ENCODE measurements at regions not wholly inside any gene's neighbourhood (a gene's known extent, or its start where the extent isn't known, plus 50 kb on each side); places are given as distances from the start of the nearest gene placed in this dataset.

DNA sequence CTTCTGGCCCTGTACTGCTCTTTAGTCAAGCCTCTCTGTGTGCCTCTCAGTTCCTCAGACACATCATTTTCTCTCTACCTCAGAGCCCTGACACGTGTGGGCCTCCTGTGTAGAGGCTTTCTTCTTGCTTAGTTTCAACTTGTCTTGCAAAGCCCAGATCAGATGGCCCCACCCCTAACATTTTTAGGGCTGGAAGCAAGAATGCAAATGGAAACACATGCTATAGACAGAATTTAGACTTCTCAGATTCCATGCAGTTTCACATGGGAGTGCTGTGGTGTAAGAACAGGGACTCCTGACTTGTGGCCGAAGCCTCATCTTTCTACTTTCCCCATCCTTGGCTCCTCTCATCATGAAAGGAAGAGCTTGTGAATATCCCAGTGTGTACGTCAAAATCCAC lies 350.7 kb downstream of the DCHS2 start:
- no peaks in the 10 kb centered on the region for H3K36me3 ChIP-seq (ENCODE audit: insufficient read depth, low read length)
- no peaks in the 10 kb centered on the region for H3K9me3 Mint-ChIP-seq
- no peaks in the 10 kb centered on the region for H3K36me3 Mint-ChIP-seq
- H3K27me3 Mint-ChIP-seq = no peaks in the 10 kb centered on the region
- CTCF ChIA-PET (ENCODE audit: partially characterized antibody) = no interaction called here
- H3K9me3 ChIP-seq (ENCODE audit: control insufficient read depth in 1 of 2, low read length in 2 of 2) = no peaks in the 10 kb centered on the region
- intact Hi-C loops (cut with micrococcal nuclease) = no loop called here
- no peak overlapping the region for H3K4me3 Mint-ChIP-seq
- no peak for DNase-seq
- H3K27ac ChIP-seq (ENCODE audit: low read depth, low read length) = no peak overlapping the region
- H3K4me1 Mint-ChIP-seq = no peaks in the 10 kb centered on the region
- no peaks in the 10 kb centered on the region for H3K27me3 ChIP-seq (ENCODE audit: insufficient read depth, low read length)
- H3K4me1 ChIP-seq (ENCODE audit: insufficient read depth, low read length) = no peaks in the 10 kb centered on the region
- H3K4me3 ChIP-seq (ENCODE audit: low read length in 2 of 2) = no peak overlapping the region
- H3K27ac Mint-ChIP-seq = no peak overlapping the region
- POLR2A ChIA-PET (ENCODE audit: partially characterized antibody) = no interaction called here

DNA sequence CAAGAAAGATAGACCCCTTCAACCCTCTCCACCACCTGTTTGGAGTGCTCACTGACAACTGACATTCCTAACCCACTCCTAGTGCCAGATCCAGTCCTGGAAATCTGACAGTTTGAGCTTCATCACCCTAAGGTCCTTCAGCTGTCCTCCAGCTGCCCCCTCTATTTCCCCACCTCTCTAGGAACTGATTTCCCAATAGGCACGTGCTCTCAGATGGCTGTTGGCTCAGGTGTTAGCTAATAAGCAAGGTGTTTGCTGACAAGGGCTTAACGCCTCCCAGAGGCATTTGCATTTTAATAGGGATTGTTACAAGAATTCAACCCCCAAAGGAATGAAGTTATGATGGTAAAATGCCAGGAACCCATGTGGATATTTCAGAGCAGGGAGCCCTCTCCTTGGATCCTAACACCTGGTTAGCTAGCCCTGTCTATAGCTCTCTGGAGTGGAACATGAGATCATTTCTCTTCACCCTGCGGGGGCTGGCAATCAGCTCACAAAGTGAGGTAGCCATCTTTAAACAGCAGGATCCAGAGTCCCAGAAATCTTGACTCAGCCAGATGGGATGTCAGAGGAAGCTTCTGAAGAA lies 348.5 kb upstream of the SFRP2 start:
- H3K9me3 Mint-ChIP-seq = no peaks in the 10 kb centered on the region

DNA sequence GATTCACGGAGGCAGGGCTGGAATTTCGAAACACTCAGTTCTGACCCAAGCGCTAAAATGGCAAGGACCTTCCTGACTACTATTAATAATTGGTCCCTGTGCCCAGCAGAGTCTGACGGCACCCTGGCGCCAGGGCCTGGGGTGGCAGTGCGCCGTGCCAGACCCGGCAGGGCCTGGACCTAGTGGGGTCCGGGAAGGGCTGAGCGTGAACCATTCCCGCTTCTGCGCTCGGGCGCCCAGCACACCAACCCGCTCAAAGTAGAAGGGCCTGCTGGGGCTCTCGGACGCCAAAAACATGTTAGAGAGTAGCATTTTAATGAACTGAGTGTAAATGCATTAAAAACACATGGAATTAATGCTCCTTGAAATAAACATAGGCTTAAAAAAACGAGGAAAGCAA lies 346.7 kb upstream of the SFRP2 start:
- ChIA-PET POLR2A (ENCODE audit: partially characterized antibody) (no interaction called here), CTCF (ENCODE audit: partially characterized antibody) (no interaction called here)
- Mint-ChIP-seq H3K36me3 (no peaks in the 10 kb centered on the region), H3K27me3 (peaks cover 3 to 4% of the 10 kb centered on the region in 2 donors), H3K27ac (no peak overlapping the region), H3K4me1 (no peaks in the 10 kb centered on the region), H3K9me3 (peaks cover 0 to 2% (median 0%) of the 10 kb centered on the region in 8 donors), H3K4me3 (no peak overlapping the region)
- DNase-seq = no peak
- Histone ChIP-seq H3K27ac (ENCODE audit: low read depth, low read length) (no peak overlapping the region), H3K4me1 (ENCODE audit: insufficient read depth, low read length) (no peaks in the 10 kb centered on the region), H3K27me3 (ENCODE audit: insufficient read depth, low read length) (no peaks in the 10 kb centered on the region), H3K9me3 (ENCODE audit: control insufficient read depth in 1 of 2, low read length in 2 of 2) (no peaks in the 10 kb centered on the region), H3K36me3 (ENCODE audit: insufficient read depth, low read length) (no peaks in the 10 kb centered on the region), H3K4me3 (ENCODE audit: low read length in 2 of 2) (no peak overlapping the region)
- intact Hi-C loops (cut with micrococcal nuclease) = no loop called here

More for the DNA sequence above, 348.5 kb upstream of the SFRP2 start:
- H3K4me3 ChIP-seq (ENCODE audit: low read length in 2 of 2) = no peak overlapping the region
- H3K9me3 ChIP-seq (ENCODE audit: control insufficient read depth in 1 of 2, low read length in 2 of 2) = no peaks in the 10 kb centered on the region
- Mint-ChIP-seq H3K36me3 (no peaks in the 10 kb centered on the region), H3K4me1 (no peaks in the 10 kb centered on the region), H3K27ac (no peak overlapping the region), H3K4me3 (no peak overlapping the region), H3K27me3 (peaks cover 3 to 4% of the 10 kb centered on the region in 2 donors)
- no peak overlapping the region for H3K27ac ChIP-seq (ENCODE audit: low read depth, low read length)
- CTCF ChIA-PET (ENCODE audit: partially characterized antibody) = no interaction called here
- H3K36me3 ChIP-seq (ENCODE audit: insufficient read depth, low read length) = no peaks in the 10 kb centered on the region
- DNase-seq = no peak
- POLR2A ChIA-PET (ENCODE audit: partially characterized antibody) = no interaction called here
- H3K27me3 ChIP-seq (ENCODE audit: insufficient read depth, low read length) = no peaks in the 10 kb centered on the region
- H3K4me1 ChIP-seq (ENCODE audit: insufficient read depth, low read length) = no peaks in the 10 kb centered on the region
- intact Hi-C loops (cut with micrococcal nuclease) = no loop called here

DNA sequence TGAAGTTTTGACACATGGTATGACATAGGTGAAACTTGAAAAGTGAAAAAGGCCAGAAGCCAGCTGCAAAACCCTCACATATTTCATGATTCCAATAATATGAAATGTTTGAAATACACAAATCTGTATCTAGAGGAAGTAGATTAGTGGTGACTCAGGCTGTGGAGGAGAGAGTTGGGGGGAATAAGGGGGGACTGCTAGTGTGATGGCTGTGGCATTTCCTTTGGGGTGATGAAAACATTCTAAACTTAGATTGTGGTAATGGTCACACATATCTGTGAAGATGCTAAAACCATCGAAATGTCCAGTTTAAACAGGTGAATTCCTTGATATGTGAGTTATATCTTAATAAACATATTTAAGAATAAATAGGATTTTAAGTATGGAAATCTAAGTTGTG lies 343.5 kb upstream of the SFRP2 start:
- intact Hi-C loops (cut with micrococcal nuclease) = no loop called here
- CTCF ChIA-PET (ENCODE audit: partially characterized antibody) = no interaction called here
- peaks cover 0 to 4% (median 0%) of the 10 kb centered on the region in 8 donors for H3K9me3 Mint-ChIP-seq
- H3K4me1 Mint-ChIP-seq = no peaks in the 10 kb centered on the region
- Histone ChIP-seq H3K27me3 (ENCODE audit: insufficient read depth, low read length) (no peaks in the 10 kb centered on the region), H3K4me3 (ENCODE audit: low read length in 2 of 2) (no peak overlapping the region), H3K27ac (ENCODE audit: low read depth, low read length) (no peak overlapping the region), H3K4me1 (ENCODE audit: insufficient read depth, low read length) (no peaks in the 10 kb centered on the region), H3K36me3 (ENCODE audit: insufficient read depth, low read length) (no peaks in the 10 kb centered on the region), H3K9me3 (ENCODE audit: control insufficient read depth in 1 of 2, low read length in 2 of 2) (no peaks in the 10 kb centered on the region)
- POLR2A ChIA-PET (ENCODE audit: partially characterized antibody) = no interaction called here
- no peak for DNase-seq
- H3K27me3 Mint-ChIP-seq = peaks cover 6 to 9% of the 10 kb centered on the region in 2 donors
- no peak overlapping the region for H3K27ac Mint-ChIP-seq
- H3K36me3 Mint-ChIP-seq = no peaks in the 10 kb centered on the region
- no peak overlapping the region for H3K4me3 Mint-ChIP-seq

DNA sequence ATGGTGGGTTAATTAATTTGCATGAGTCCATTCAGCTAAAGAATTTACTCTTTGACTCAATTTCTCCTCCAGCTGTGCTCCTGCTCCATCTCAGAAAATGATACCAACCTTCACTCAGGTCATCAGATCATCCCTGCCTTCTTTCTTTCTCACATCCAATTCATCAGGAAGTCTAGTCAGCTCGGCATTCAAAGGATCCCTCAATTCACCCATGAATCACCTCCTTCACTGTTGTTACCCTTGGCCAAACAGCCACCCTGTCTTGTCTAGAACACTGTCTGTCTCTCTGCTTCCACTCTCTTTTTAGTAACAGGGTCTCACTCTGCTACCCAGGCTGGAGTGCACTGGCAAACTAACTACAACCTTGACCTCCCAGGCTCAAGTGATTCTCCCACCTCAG lies 337.4 kb upstream of the SFRP2 start:
- Mint-ChIP-seq H3K4me1 (peaks cover 0 to 2% (median 0%) of the 10 kb centered on the region in 4 donors), H3K36me3 (no peaks in the 10 kb centered on the region), H3K27ac (no peak overlapping the region), H3K27me3 (peaks cover 4 to 15% of the 10 kb centered on the region in 2 donors), H3K9me3 (peaks cover 0 to 5% (median 0%) of the 10 kb centered on the region in 8 donors), H3K4me3 (no peak overlapping the region)
- POLR2A ChIA-PET (ENCODE audit: partially characterized antibody) = no interaction called here
- no peaks in the 10 kb centered on the region for H3K4me1 ChIP-seq (ENCODE audit: insufficient read depth, low read length)
- intact Hi-C loops (cut with micrococcal nuclease) = no loop called here
- H3K9me3 ChIP-seq (ENCODE audit: control insufficient read depth in 1 of 2, low read length in 2 of 2) = no peaks in the 10 kb centered on the region
- H3K27ac ChIP-seq (ENCODE audit: low read depth, low read length) = no peak overlapping the region
- no peak for DNase-seq
- H3K27me3 ChIP-seq (ENCODE audit: insufficient read depth, low read length) = no peaks in the 10 kb centered on the region
- CTCF ChIA-PET (ENCODE audit: partially characterized antibody) = no interaction called here
- no peak overlapping the region for H3K4me3 ChIP-seq (ENCODE audit: low read length in 2 of 2)
- H3K36me3 ChIP-seq (ENCODE audit: insufficient read depth, low read length) = no peaks in the 10 kb centered on the region

DNA sequence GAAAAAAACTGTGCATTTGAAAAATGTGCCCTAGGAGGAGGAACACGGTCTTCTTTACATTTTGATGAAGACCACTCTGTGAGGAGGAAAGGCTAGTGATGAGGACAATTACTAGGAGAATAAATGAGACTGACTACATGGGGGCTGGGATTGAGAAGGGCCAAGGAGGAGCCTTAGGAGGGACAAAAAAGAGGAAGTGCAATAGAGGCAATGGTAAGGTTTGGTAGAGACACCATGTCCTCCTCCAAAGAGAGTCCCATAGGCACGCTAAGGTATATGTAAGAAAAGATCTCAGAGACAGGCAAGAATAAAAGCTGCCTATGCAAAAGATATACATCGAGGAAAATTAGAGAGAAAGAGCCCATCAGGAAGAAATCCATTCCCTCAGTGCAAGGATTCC lies 336.5 kb upstream of the SFRP2 start:
- CTCF ChIA-PET (ENCODE audit: partially characterized antibody) = no interaction called here
- intact Hi-C loops (cut with micrococcal nuclease) = no loop called here
- no peaks in the 10 kb centered on the region for H3K36me3 Mint-ChIP-seq
- POLR2A ChIA-PET (ENCODE audit: partially characterized antibody) = no interaction called here
- H3K27me3 ChIP-seq (ENCODE audit: insufficient read depth, low read length) = no peaks in the 10 kb centered on the region
- no peaks in the 10 kb centered on the region for H3K4me1 ChIP-seq (ENCODE audit: insufficient read depth, low read length)
- H3K27ac ChIP-seq (ENCODE audit: low read depth, low read length) = no peak overlapping the region
- no peak overlapping the region for H3K4me3 ChIP-seq (ENCODE audit: low read length in 2 of 2)
- H3K9me3 Mint-ChIP-seq = peaks cover 0 to 5% (median 0%) of the 10 kb centered on the region in 8 donors
- H3K4me3 Mint-ChIP-seq = no peak overlapping the region
- DNase-seq = no peak
- no peak overlapping the region for H3K27ac Mint-ChIP-seq
- H3K4me1 Mint-ChIP-seq = peaks cover 0 to 2% (median 0%) of the 10 kb centered on the region in 4 donors
- H3K9me3 ChIP-seq (ENCODE audit: control insufficient read depth in 1 of 2, low read length in 2 of 2) = no peaks in the 10 kb centered on the region
- H3K36me3 ChIP-seq (ENCODE audit: insufficient read depth, low read length) = no peaks in the 10 kb centered on the region
- peaks cover 4 to 15% of the 10 kb centered on the region in 2 donors for H3K27me3 Mint-ChIP-seq

DNA sequence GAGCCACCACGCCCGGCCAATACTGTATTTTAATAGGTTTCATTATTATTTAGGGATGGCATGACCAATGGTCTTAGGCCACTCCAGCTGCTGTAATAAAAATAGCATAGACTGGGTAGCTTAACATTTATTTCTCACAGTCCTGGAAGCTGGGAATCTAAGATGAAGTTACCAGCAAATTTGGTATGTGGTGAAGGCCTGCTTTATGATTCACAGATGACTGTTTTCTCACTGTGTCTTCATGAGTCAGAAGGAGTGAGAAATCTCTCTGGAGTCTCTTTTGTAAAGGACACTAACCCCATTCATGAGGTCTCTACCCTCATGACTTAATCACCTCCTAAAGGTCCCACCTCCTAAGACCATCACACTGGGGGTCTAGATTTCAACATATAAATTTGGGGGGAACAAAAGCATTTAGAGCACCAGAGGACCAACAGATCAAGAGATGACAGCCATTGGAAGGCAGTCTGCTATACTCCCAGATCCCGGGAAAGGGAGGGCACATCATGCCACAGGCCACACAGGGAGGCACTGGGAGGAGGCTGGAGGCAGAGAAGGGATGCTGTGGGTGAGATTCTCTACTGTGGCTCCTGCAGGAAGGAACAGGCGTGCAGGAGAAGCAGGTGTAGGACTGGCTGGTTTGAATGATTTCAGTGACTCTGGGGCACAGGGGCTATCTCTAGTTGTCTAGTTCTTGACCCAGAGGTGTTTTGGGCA lies 335.8 kb upstream of the SFRP2 start:
- H3K4me3 Mint-ChIP-seq = no peak overlapping the region
- H3K27me3 ChIP-seq (ENCODE audit: insufficient read depth, low read length) = no peaks in the 10 kb centered on the region
- peaks cover 0 to 2% (median 0%) of the 10 kb centered on the region in 4 donors for H3K4me1 Mint-ChIP-seq
- H3K9me3 Mint-ChIP-seq = peaks cover 0 to 5% (median 0%) of the 10 kb centered on the region in 8 donors
- H3K36me3 ChIP-seq (ENCODE audit: insufficient read depth, low read length) = no peaks in the 10 kb centered on the region
- no peaks in the 10 kb centered on the region for H3K9me3 ChIP-seq (ENCODE audit: control insufficient read depth in 1 of 2, low read length in 2 of 2)
- intact Hi-C loops (cut with micrococcal nuclease) = no loop called here
- H3K27me3 Mint-ChIP-seq = peaks cover 4 to 15% of the 10 kb centered on the region in 2 donors
- POLR2A ChIA-PET (ENCODE audit: partially characterized antibody) = no interaction called here
- H3K27ac ChIP-seq (ENCODE audit: low read depth, low read length) = no peak overlapping the region
- no peaks in the 10 kb centered on the region for H3K4me1 ChIP-seq (ENCODE audit: insufficient read depth, low read length)
- no peak overlapping the region for H3K4me3 ChIP-seq (ENCODE audit: low read length in 2 of 2)
- no peak for DNase-seq
- no peaks in the 10 kb centered on the region for H3K36me3 Mint-ChIP-seq
- no peak overlapping the region for H3K27ac Mint-ChIP-seq
- CTCF ChIA-PET (ENCODE audit: partially characterized antibody) = no interaction called here
